GM18858 (cell line): ENCODE measurements at regions not wholly inside any gene's neighbourhood (a gene's known extent, or its start where the extent isn't known, plus 50 kb on each side); places are given as distances from the start of the nearest gene placed in this dataset.

Experiments used
- ATAC-seq: cut with Tn5 transposase; IDR thresholded peaks from one replicate; pipeline ENCODE4 v1.9.1; 2021; ENCODE audit not compliant: unreplicated experiment

GRCh38 chr4:108301545-108302251 lies 133.0 kb upstream of the LEF1 start:
- no peak for ATAC-seq

DNA sequence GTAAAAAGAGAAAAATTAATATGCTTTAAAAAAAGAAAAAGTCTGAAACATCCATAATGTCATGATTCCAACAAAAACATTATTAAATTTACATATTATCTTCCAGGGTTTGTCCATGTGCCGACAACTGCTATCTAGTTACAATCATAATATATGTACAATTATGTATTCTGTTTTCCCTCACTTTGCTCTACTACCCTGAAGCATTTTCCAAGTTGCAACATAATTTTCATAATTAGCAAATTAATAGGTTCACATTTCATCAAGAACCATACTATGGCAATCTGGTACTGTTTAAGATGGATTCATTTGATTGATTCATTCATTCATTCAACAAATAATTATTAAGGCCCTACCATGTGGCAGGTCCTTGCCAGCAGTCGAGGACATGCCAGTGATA lies 128.9 kb upstream of the LEF1 start:
- ATAC-seq = no peak

GRCh38 chr4:108292229-108292628 lies 123.5 kb upstream of the LEF1 start:
- ATAC-seq = no peak

DNA sequence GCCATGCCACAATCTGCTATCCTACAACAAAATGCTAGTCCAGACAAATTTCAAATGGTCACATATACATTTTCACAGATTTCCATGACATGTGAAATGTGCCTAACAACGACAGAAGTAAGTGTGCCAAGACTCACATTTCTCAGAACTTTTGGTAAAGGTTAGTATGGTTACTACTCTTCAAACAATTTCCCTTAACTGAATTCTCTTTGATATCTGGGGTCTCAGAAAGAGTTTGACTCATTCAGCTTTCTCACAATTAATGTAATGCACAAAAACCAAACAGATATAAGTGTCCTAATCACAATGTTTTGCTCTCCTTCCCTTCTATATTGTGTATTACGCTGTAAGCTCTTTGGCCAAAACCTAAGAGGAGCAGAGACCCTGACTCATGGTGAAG lies 122.4 kb upstream of the LEF1 start:
- no peak for ATAC-seq

DNA sequence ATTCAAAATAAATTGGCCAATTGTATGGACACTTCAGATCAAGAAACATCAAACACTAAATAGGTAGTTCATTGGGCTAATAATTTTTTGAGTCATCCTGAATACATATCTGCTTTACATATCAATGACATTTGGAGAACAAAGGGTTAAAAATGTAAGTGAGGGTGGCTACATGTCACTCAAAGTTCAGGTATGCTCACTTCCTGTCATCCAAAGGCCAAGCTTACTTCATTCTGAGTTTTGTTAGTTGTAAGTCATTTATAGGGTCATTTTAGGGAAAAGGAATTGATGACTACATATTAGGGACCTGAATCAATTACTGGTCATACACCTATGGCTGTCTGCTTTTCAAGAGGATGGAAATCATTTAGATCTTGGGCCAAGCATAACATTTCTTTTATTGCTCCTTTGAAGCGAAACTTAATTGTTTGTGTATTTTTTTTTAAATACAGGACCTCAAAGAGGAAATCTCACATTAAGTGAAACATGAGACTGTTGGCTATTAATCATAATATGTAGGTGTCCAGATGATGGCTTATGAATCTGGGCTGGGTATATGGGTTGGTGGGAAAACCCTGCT lies 119.2 kb upstream of the LEF1 start:
- ATAC-seq = no peak

DNA sequence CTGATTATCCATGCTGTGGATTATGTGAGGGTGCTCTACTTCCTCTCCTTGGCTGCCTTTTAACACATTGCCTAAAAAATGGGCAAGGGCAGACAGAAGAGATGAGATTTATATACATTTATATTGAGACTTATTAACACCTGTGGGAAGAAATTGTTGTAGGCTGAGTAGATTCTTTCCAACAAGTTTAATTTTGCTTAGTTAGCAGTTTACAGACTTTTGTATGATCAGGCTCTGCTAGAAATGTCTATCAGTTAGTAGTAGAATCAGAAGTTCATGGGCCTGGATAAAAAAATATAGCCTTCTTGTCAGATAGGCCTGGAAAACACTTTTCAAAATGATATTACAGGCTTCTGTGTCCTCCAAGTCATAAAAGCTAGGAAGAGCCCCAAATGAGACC lies 111.3 kb upstream of the LEF1 start:
- ATAC-seq = no peak

- ATAC-seq = no peak
Measured at GRCh38 chr4:108276690-108277089, 108.0 kb upstream of the LEF1 start.

DNA sequence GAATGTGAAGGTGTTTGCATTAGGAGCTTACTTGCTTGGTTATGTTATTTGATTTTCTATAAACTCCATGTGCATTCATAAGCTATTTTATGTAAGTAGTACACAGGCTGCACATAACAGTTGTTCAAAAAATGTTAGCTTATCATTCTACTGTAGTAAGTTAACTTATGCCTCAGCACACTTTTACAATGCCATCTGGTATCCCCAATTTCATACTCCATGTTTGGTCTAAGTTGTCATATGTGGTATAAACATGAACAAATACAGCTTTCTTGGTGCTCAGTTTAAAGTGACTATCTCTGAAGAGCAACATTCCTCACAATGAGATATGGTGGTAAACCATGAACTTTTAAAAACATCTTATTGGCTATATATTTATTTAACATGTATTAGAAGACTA lies 104.3 kb upstream of the LEF1 start:
- no peak for ATAC-seq

GRCh38 chr4:108272561-108272960 lies 103.8 kb upstream of the LEF1 start:
- no peak for ATAC-seq

DNA sequence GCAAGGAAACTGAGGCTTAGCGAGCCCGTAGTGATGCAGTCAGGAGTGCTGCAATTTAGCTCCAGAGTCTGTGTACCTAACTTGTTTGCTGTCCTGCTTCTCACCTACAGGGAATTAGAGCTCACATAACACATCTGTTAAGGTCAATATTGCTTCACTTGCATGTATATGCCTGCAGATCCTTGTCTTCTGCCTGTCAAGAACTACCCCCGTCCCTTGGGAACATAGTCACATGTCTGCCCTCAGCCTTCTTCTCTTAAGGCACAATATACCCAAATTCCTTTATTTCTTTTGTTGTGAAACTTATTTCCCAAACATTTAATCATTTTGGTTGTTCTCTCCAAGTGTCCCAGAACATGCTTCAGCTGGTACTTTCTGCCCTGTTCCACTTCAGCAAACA lies 103.3 kb upstream of the LEF1 start:
- ATAC-seq = no peak

DNA sequence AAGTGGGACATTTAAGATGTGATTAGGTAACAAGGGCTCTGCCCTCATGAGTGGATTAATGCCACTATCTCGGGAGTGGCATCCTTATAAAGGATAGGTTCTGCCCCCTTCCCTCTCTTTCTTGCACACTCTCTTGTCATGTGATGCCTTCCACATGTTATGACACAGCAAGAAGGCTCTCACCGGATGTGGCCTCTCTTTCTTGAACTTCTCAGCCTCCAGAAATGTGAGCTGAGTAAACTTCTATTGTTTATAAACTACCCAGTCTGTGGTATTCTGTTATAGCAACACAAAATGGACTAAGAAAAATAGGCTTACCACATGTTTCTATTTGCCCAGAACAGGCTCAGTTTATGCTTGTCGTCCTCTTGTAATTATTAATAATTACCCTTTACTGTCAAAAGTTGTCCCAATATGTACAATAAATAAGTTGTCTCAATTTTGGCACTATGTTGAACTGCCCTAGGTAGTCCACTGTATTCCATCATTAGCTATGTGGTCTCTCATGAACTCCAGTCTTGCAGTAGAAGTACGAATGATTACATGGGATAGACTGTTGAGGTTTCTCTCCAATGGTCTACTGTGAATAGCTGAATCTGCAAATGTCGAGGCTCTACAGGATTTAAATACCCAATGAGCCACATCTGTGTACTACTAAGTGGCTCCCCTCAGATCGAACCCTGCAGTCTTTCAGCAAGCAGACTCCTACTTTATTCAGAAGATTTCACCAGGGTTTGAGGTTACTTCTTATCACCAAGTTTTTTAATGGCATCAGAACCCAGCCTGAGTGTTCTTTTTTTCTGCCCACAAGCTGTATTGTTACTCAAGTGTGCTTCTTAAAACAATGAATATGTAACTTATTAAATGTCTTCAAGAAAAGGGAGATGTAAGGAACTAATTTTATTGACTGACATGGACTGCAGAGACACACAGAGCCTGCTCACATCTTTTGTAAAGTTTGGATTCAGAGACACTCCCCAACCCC lies 102.0 kb upstream of the LEF1 start:
- no peak for ATAC-seq

- no peak for ATAC-seq
Measured at GRCh38 chr4:108264693-108265092, 96.0 kb upstream of the LEF1 start.

DNA sequence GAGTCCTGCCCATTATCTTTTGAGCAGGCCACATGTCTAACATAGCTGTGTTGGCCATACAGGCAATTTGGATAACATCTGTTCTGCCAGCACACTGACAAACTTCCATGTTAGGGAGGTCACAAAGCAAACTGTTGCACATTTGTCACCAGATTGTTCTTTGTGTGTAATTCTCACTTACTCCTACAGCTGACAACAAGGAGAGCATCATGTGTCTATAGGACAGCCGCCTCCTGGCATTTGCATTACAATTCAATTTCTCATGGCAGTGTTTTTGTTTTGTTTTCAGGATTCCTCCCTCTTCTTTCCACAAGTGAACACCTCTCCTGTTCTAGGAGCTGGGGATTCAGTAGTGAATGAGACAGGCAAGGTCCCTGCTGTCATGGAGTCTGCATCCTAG lies 94.3 kb upstream of the LEF1 start:
- no peak for ATAC-seq

DNA sequence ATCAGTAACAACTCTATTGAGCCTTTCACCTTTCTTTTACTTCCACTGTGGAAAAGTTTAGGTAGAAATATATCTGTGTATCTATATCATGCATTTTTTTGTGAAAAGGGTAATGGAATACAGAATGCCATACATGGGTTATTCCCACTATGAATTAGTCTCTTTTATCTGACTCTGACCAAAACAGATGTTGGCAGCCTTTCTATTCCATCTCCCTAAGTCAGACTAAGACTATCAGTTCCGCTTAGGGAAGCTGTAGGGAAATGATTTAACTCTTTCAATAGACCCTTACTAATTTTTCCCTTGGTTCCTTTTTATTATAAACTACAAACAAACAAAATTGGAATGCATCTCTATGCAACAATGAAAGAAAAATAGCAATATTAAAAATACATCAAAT lies 92.3 kb upstream of the LEF1 start:
- ATAC-seq = no peak

GRCh38 chr4:108256538-108256937 lies 87.8 kb upstream of the LEF1 start:
- ATAC-seq = no peak

- ATAC-seq = no peak
Measured at GRCh38 chr4:108255203-108255747, 86.5 kb upstream of the LEF1 start.

GRCh38 chr4:108249397-108249796 lies 80.7 kb upstream of the LEF1 start:
- ATAC-seq = no peak

GRCh38 chr4:108247387-108248049 lies 78.8 kb upstream of the LEF1 start:
- ATAC-seq = no peak

DNA sequence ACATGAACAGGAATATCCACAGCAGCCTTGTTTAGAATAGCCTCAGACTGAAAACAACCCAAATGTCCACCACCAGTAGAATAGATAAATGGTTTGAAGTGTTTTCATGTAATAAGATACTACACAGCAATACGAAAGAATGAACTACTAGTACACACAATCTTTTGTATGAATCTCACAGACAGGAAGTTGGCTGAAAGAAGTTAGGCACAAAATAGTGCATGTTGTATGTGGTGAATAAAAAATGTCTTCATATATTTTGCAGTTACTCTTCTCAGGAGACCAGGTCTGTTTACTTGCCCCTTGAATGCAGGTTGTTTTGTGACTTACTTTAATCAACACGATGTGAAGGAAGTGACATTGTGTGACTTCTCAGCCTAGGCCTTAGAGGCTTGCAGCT lies 75.9 kb upstream of the LEF1 start:
- no peak for ATAC-seq

GRCh38 chr4:108240366-108240765 lies 71.6 kb upstream of the LEF1 start:
- no peak for ATAC-seq

GRCh38 chr4:108237693-108238092 lies 69.0 kb upstream of the LEF1 start:
- ATAC-seq = no peak
